ENCODE measurements at regions not wholly inside any gene's neighbourhood (a gene's known extent, or its start where the extent isn't known, plus 50 kb on each side); places are given as distances from the start of the nearest gene placed in this dataset.

DNA sequence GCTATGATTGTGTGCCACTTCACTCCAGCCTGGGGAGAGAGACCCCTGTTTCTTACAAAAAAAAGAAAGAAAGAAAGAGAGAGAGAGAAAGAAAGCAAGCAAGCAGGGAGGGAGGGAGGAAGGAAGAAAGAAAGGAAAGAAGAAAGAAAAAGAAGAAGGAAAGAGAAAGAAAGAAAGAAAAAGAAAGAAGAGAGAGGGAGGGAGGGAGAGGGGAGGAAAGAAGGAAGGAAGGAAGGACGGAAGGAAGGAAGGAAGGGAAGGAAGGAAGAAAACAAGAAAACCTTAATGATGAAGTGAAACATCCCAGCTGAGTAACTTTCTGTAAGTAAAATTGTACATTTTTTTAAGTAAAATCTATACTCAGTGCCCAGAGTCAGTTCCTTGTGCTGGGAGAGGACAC is 75.5 kb upstream of the GLS start:
- TF ChIP-seq CTCF (IDR thresholded peaks at IDR 0.05) = no peak
- TF ChIP-seq EP300 (IDR thresholded peaks at IDR 0.05) = no peak

All from suprapubic skin (tissue), 3 donors.